HCT116 (cell line): ENCODE measurements at regions not wholly inside any gene's neighbourhood (a gene's known extent, or its start where the extent isn't known, plus 50 kb on each side); places are given as distances from the start of the nearest gene placed in this dataset.
"Not testable (repeated sequence)": the region's sequence is repeated elsewhere in the genome, so short reads cannot be mapped to it uniquely, and the experiment has no call there.

Experiments
- ATAC-seq: fragments of 200-7000 bp; cut with Tn5 transposase; 2 replicates; pipeline ENCODE4 v1.9.1; 2020; ENCODE audit warnings: mild to moderate bottlenecking, moderate library complexity
- BruUV-seq: library from RNA; stranded (reverse); fragments of 400-500 nt; replicated peaks from 2 replicates; lab custom pipeline; 2021; lab: Mats Ljungman, UMichigan
- CTCF ChIA-PET: fragments of 300-600 bp; sonication (Branson Sonifier 250); formaldehyde crosslinking; loops from one replicate; lab custom pipeline; 2021; ENCODE audit warnings: antibody characterized with exemption; lab: Charles Lee
- POLR2A ChIA-PET: fragments of 300-600, 350-600 bp; sonication (Branson Sonifier 250); formaldehyde crosslinking; loops from one replicate; lab custom pipeline; 2021; ENCODE audit warnings: antibody characterized with exemption; lab: Charles Lee
- RAD21 ChIA-PET, 2 experiments: fragments of 300-600 bp; sonication (Branson Sonifier 250); formaldehyde crosslinking; loops; one replicate each; lab custom pipeline; 2023; ENCODE audit warnings: low total read pairs in 2 of 2; ENCODE audit not compliant: uncharacterized antibody in 2 of 2, unreplicated experiment in 2 of 2, low non-redundant PET in 1 of 2; lab: Charles Lee
- DNase-seq: peaks from one replicate; pipeline ENCODE4 v3.0.0-alpha.2; 2010; ENCODE audit warnings: low read depth, low spot score
- H2AFZ ChIP-seq: fragments of 200-600 bp; shearing (Covaris generic), sonication (generic); 2 replicates; pipeline ENCODE4 v1.6.1; 2017; ENCODE audit warnings: low read depth, mixed run types, mixed read lengths, antibody characterized with exemption, low read length; ENCODE audit not compliant: poor library complexity, severe bottlenecking
- H3K27ac ChIP-seq: 2 replicates; pipeline ENCODE4 v1.5.1; 2012; ENCODE audit warnings: low read depth, low read length
- H3K27me3 ChIP-seq: fragments of 200-600 bp; sonication (generic); 2 replicates; pipeline ENCODE4 v1.6.1; 2016; ENCODE audit warnings: mixed run types, low read length, mixed read lengths; ENCODE audit not compliant: insufficient read depth
- H3K36me3 ChIP-seq, 2 experiments: fragments of 200-500 bp in 1 of 2; fragments of 200-600 bp in 1 of 2; sonication (Bioruptor generic) in 1 of 2; sonication (generic) in 1 of 2; 2 replicates each; pipeline versions ENCODE4 v1.5.1 to v1.6.1; 2014 to 2016; ENCODE audit warnings: low read length in 2 of 2, inconsistent platforms in 1 of 2, mixed read lengths in 1 of 2, mixed run types in 1 of 2; ENCODE audit not compliant: insufficient read depth in 2 of 2, control insufficient read depth in 1 of 2
- H3K4me1 ChIP-seq, 2 experiments: fragments of 200-600 bp in 1 of 2; sonication (generic) in 1 of 2; 2 replicates each; pipeline versions ENCODE4 v1.5.1 to v1.6.1; 2012 to 2017; ENCODE audit warnings: low read length in 2 of 2, inconsistent platforms in 1 of 2, mild to moderate bottlenecking in 1 of 2, mixed read lengths in 1 of 2, mixed run types in 1 of 2, moderate library complexity in 1 of 2; ENCODE audit not compliant: insufficient read depth in 2 of 2, control insufficient read depth in 1 of 2
- H3K4me2 ChIP-seq: fragments of 200-600 bp; sonication (generic); 2 replicates; pipeline ENCODE4 v1.6.1; 2017; ENCODE audit warnings: mixed run types, low read length, mixed read lengths
- H3K4me3 ChIP-seq, 2 experiments: fragments of 200-600 bp in 1 of 2; sonication (generic) in 1 of 2; replicated peaks in 1 of 2; 2 replicates each; pipeline ENCODE4 v1.5.1; 2011 to 2016; ENCODE audit warnings: low read length in 2 of 2, control low read depth in 1 of 2, low read depth in 1 of 2, mild to moderate bottlenecking in 1 of 2, mixed read lengths in 1 of 2, mixed run types in 1 of 2
- H3K79me2 ChIP-seq: fragments of 200-600 bp; sonication (generic); 2 replicates; pipeline ENCODE4 v1.6.1; 2017; ENCODE audit warnings: mild to moderate bottlenecking, mixed run types, low read length, moderate library complexity, mixed read lengths; ENCODE audit not compliant: insufficient read depth
- H3K9ac ChIP-seq: fragments of 200-600 bp; sonication (generic); 2 replicates; pipeline ENCODE4 v1.6.1; 2016; ENCODE audit warnings: low read length, mixed read lengths
- H3K9me2 ChIP-seq: fragments of 200-600 bp; sonication (generic), shearing (Covaris generic); 2 replicates; pipeline ENCODE4 v1.6.1; 2017; ENCODE audit warnings: mixed run types, mild to moderate bottlenecking, moderate library complexity; ENCODE audit not compliant: insufficient read depth
- H3K9me3 ChIP-seq, 2 experiments: fragments of 200-500 bp in 1 of 2; fragments of 200-600 bp in 1 of 2; sonication (Bioruptor generic) in 1 of 2; sonication (generic) in 1 of 2; 2 replicates each; pipeline ENCODE4 v1.6.1; 2014 to 2017; ENCODE audit warnings: low read length in 2 of 2, mixed read lengths in 2 of 2, inconsistent platforms in 1 of 2, low read depth in 1 of 2, mild to moderate bottlenecking in 1 of 2, mixed run types in 1 of 2, moderate library complexity in 1 of 2; ENCODE audit not compliant: control insufficient read depth in 1 of 2, insufficient read depth in 1 of 2
- H4K20me1 ChIP-seq: fragments of 200-600 bp; sonication (generic), shearing (Covaris generic); 2 replicates; pipeline ENCODE4 v1.6.1; 2017; ENCODE audit warnings: mixed run types, mild to moderate bottlenecking, moderate library complexity; ENCODE audit not compliant: insufficient read depth
- FOSL1 ChIP-seq: IDR thresholded peaks from 2 replicates; pipeline ENCODE4 v1.6.1; 2012; ENCODE audit warnings: low read depth
- JUND ChIP-seq: IDR thresholded peaks from 2 replicates; pipeline ENCODE4 v1.6.1; 2012
- MAX ChIP-seq: IDR thresholded peaks from 2 replicates; pipeline ENCODE4 v1.6.1; 2012
- RAD21 ChIP-seq: IDR thresholded peaks from 2 replicates; pipeline ENCODE4 v1.6.1; 2012; ENCODE audit warnings: low read depth, mild to moderate bottlenecking
- REST ChIP-seq: IDR thresholded peaks from 2 replicates; pipeline ENCODE4 v1.6.1; 2012; ENCODE audit warnings: low read depth
- SIN3A ChIP-seq: IDR thresholded peaks from 2 replicates; pipeline ENCODE4 v1.6.1; 2012; ENCODE audit warnings: low read depth
- intact Hi-C: fragments of 100-400 bp; cut with micrococcal nuclease; formaldehyde crosslinking; loops from 2 replicates; pipeline ENCODE4 v1.10.0; 2022

GRCh38 chr12:114528766-114529165 lies 122.8 kb upstream of the TBX5 start:
- Histone ChIP-seq H3K36me3 (no peaks in the 10 kb centered on the region), H4K20me1 (no peaks in the 10 kb centered on the region), H3K9me2 (no peaks in the 10 kb centered on the region), H3K27me3 (peaks cover 41% of the 10 kb centered on the region), H3K9me3 (no peaks in the 10 kb centered on the region), H2AFZ (no peak overlapping the region), H3K79me2 (no peaks in the 10 kb centered on the region), H3K9ac (no peak overlapping the region), H3K27ac (no peak overlapping the region), H3K4me3 (no peak overlapping the region), H3K4me1 (no peaks in the 10 kb centered on the region), H3K4me2 (no peak overlapping the region)
- CTCF ChIA-PET = no interaction called here
- POLR2A ChIA-PET = no interaction called here
- DNase-seq (no peak), ATAC-seq (no peak)
- TF ChIP-seq JUND = no peak
- no peak for TF ChIP-seq FOSL1
- TF ChIP-seq RAD21 = no peak
- TF ChIP-seq REST = no peak
- no peak for TF ChIP-seq SIN3A
- no peak for TF ChIP-seq MAX
- intact Hi-C loops = no loop called here
- no TSS peak for BruUV-seq
- RAD21 ChIA-PET = no interaction called here

GRCh38 chr12:114521160-114521559 lies 115.2 kb upstream of the TBX5 start:
- RAD21 ChIA-PET, intact Hi-C loops, ATAC-seq, H3K9me3 ChIP-seq, BruUV-seq, H3K4me3 ChIP-seq, POLR2A ChIA-PET, CTCF ChIA-PET, H4K20me1 ChIP-seq, H3K4me1 ChIP-seq, H3K9me2 ChIP-seq, H3K79me2 ChIP-seq, H3K4me2 ChIP-seq, H3K9ac ChIP-seq, H2AFZ ChIP-seq, H3K36me3 ChIP-seq, DNase-seq, H3K27ac ChIP-seq: not testable (repeated sequence)
- peaks cover 30% of the 10 kb centered on the region for H3K27me3 ChIP-seq
